GM12878 (cell line): ENCODE measurements at regions not wholly inside any gene's neighbourhood (a gene's known extent, or its start where the extent isn't known, plus 50 kb on each side); places are given as distances from the start of the nearest gene placed in this dataset.

Source experiments
- ATAC-seq: fragments of 200-7000 bp; cut with Tn5 transposase; 3 replicates; pipeline ENCODE4 v1.9.1; 2020; ENCODE audit warnings: mild to moderate bottlenecking, moderate library complexity
- BruUV-seq: library from RNA; stranded (reverse); fragments of 400-500 nt; replicated peaks from 2 replicates; lab custom pipeline; 2021; lab: Mats Ljungman, UMichigan
- CTCF ChIA-PET: fragments of 300-600 bp; sonication (Branson Sonifier 250); formaldehyde crosslinking; extraction: SDS; loops from one replicate; lab custom pipeline; 2021; ENCODE audit warnings: inconsistent platforms; lab: Yijun Ruan, JAX
- POLR2A ChIA-PET: fragments of 350-600 bp; formaldehyde crosslinking; extraction: SDS; loops from one replicate; lab custom pipeline; 2021; ENCODE audit warnings: inconsistent platforms; lab: Charles Lee
- RAD21 ChIA-PET: fragments of 300-600 bp; sonication (Branson Sonifier 250); formaldehyde crosslinking; loops from one replicate; lab custom pipeline; 2023; ENCODE audit warnings: antibody characterized with exemption; ENCODE audit not compliant: unreplicated experiment; lab: Charles Lee
- SMC1A ChIA-PET: fragments of 300-600 bp; sonication (Branson Sonifier 250); formaldehyde crosslinking; loops from one replicate; lab custom pipeline; 2023; ENCODE audit not compliant: unreplicated experiment, uncharacterized antibody; lab: Charles Lee
- DNase-seq: peaks from one replicate; pipeline ENCODE4 v3.0.0-alpha.2; 2011; ENCODE audit warnings: low read depth, low spot score
- FAIRE-seq: peaks from 3 replicates; lab custom pipeline; 2011; peaks lifted over from hg19 to GRCh38; lab: Jason Lieb, UNC
- H2AFZ ChIP-seq: 2 replicates; pipeline ENCODE4 v1.6.0; 2011; ENCODE audit warnings: low read depth, low read length, control low read depth; ENCODE audit not compliant: control insufficient read depth
- H3K27ac ChIP-seq: 2 replicates; pipeline ENCODE4 v1.5.1; 2011; ENCODE audit warnings: control low read depth; ENCODE audit not compliant: control insufficient read depth, insufficient read depth
- H3K27me3 ChIP-seq, 2 experiments: replicated peaks in 1 of 2; 2 replicates each; pipeline versions ENCODE4 v1.6.0 to v1.6.1; 2011; ENCODE audit warnings: low read length in 1 of 2; ENCODE audit not compliant: control insufficient read depth in 2 of 2, insufficient read depth in 2 of 2
- H3K36me3 ChIP-seq, 2 experiments: 2 replicates each; pipeline ENCODE4 v1.5.1; 2011; ENCODE audit warnings: low read length in 1 of 2; ENCODE audit not compliant: control insufficient read depth in 2 of 2, insufficient read depth in 2 of 2
- H3K4me1 ChIP-seq: 2 replicates; pipeline ENCODE4 v1.6.1; 2011; ENCODE audit warnings: mild to moderate bottlenecking, low read length, moderate library complexity, mixed read lengths; ENCODE audit not compliant: control insufficient read depth, insufficient read depth
- H3K4me2 ChIP-seq: 2 replicates; pipeline ENCODE4 v1.6.0; 2011; ENCODE audit warnings: control low read depth; ENCODE audit not compliant: control insufficient read depth, insufficient read depth
- H3K4me3 ChIP-seq: fragments of 200-600 bp; sonication (generic); 2 replicates; pipeline ENCODE4 v1.5.1; 2016
- H3K79me2 ChIP-seq: 2 replicates; pipeline ENCODE4 v1.6.0; 2011; ENCODE audit warnings: low read length; ENCODE audit not compliant: control insufficient read depth, insufficient read depth
- H3K9ac ChIP-seq: 2 replicates; pipeline ENCODE4 v1.8.0; 2011; ENCODE audit warnings: low read length, control low read depth, mixed read lengths; ENCODE audit not compliant: control insufficient read depth, insufficient read depth
- H3K9me3 ChIP-seq: replicated peaks from 3 replicates; pipeline ENCODE4 v1.5.1; 2011; ENCODE audit warnings: mild to moderate bottlenecking, low read length; ENCODE audit not compliant: control insufficient read depth, insufficient read depth
- H4K20me1 ChIP-seq: 2 replicates; pipeline ENCODE4 v1.6.0; 2011; ENCODE audit not compliant: control insufficient read depth, insufficient read depth
- CBX5 ChIP-seq: sonication (generic); IDR thresholded peaks from 2 replicates; pipeline ENCODE4 v1.6.1; 2016; ENCODE audit warnings: low read depth, moderate library complexity, mild to moderate bottlenecking, inconsistent platforms
- CHD1 ChIP-seq: IDR thresholded peaks from 2 replicates; pipeline ENCODE4 v1.6.1; 2012; ENCODE audit warnings: low read depth, low read length, improper control_type of control experiment
- KLF5 ChIP-seq: fragments of 450-650 bp; IDR thresholded peaks from 2 replicates; pipeline ENCODE4 v1.6.1; 2014; ENCODE audit warnings: mild to moderate bottlenecking; ENCODE audit not compliant: partially characterized antibody
- MXI1 ChIP-seq: fragments of 150-350 bp; IDR thresholded peaks from 2 replicates; pipeline ENCODE4 v1.6.1; 2011; ENCODE audit warnings: low read depth, mild to moderate bottlenecking, inconsistent platforms, low read length, improper control_type of control experiment
- NFIC ChIP-seq: IDR thresholded peaks from 2 replicates; pipeline ENCODE4 v1.6.1; 2012; ENCODE audit warnings: low read depth, mild to moderate bottlenecking, inconsistent platforms, low read length, moderate library complexity
- RB1 ChIP-seq: fragments of 450-650 bp; formaldehyde crosslinking; IDR thresholded peaks from 2 replicates; pipeline ENCODE4 v1.6.1; 2017; ENCODE audit warnings: mild to moderate bottlenecking, borderline replicate concordance
- RELA ChIP-seq: fragments of 450-650 bp; IDR thresholded peaks from 2 replicates; pipeline ENCODE4 v1.8.0; 2014; ENCODE audit warnings: borderline replicate concordance; ENCODE audit not compliant: partially characterized antibody
- RUNX3 ChIP-seq: IDR thresholded peaks from 2 replicates; pipeline ENCODE4 v1.6.1; 2012; ENCODE audit warnings: low read length, inconsistent platforms
- SIN3A ChIP-seq: IDR thresholded peaks from 2 replicates; pipeline ENCODE4 v1.6.1; 2012; ENCODE audit warnings: low read depth, low read length, improper control_type of control experiment
- SMAD1 ChIP-seq: fragments of 450-650 bp; IDR thresholded peaks from 2 replicates; pipeline ENCODE4 v1.6.1; 2018; ENCODE audit warnings: mild to moderate bottlenecking, low read depth; ENCODE audit not compliant: partially characterized antibody
- ZBTB40 ChIP-seq: fragments of 450-650 bp; IDR thresholded peaks from 2 replicates; pipeline ENCODE4 v1.6.1; 2016; ENCODE audit warnings: mild to moderate bottlenecking, moderate library complexity, borderline replicate concordance
- ZNF24 ChIP-seq: fragments of 450-650 bp; IDR thresholded peaks from 2 replicates; pipeline ENCODE4 v1.6.1; 2017; ENCODE audit warnings: antibody characterized with exemption, mild to moderate bottlenecking
- ZNF622 ChIP-seq: fragments of 450-650 bp; IDR thresholded peaks from 2 replicates; pipeline ENCODE4 v1.6.1; 2017; ENCODE audit warnings: mild to moderate bottlenecking, inconsistent platforms
- WGBS: methylation state at CpG from one replicate; pipeline ENCODE4 v1.1.6; 2016; ENCODE audit warnings: low lambda C conversion rate; ENCODE audit not compliant: insufficient replicate concordance, insufficient coverage; ENCODE audit errors: missing lambda C conversion rate; 5-methylcytosine and 5-hydroxymethylcytosine counted together
- in situ Hi-C: fragments of 300-500 bp; cut with MboI; formaldehyde crosslinking; loops from 9 replicates; pipeline ENCODE4 v1.14.3; 2018; ENCODE audit warnings: mixed read lengths
- intact Hi-C: fragments of 100-400 bp; cut with micrococcal nuclease; formaldehyde crosslinking; loops from one replicate; pipeline ENCODE4 v1.14.2; 2022; ENCODE audit not compliant: unreplicated experiment
- TF ChIP-seq, protein P1 (sequence below): IDR thresholded peaks from 2 replicates; pipeline ENCODE4 v1.6.1; 2011; ENCODE audit warnings: low read depth, mild to moderate bottlenecking, low read length, moderate library complexity, borderline replicate concordance; ENCODE audit errors: extremely low read depth
- TF ChIP-seq, protein P2 (sequence below): IDR thresholded peaks from 2 replicates; pipeline ENCODE4 v1.6.1; 2012; ENCODE audit warnings: low read depth, low read length, improper control_type of control experiment

DNA sequence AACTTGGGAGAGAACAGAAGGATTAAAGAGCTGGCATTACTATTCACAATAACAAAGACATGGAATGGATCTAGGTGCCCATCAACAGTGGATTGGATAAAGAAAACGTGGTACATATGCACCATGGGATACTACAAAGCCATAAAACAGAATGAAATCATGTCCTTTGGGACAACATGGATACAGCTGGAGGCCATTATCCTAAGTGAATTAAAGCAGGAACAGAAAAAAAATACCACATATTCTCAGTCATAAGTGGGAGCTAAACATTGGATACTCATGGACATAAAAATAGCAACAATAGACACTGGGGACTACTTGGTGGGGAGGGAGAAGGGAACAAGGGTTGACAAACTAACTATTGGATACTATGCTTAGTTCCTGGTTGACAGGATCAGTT, 133.2 kb upstream of the ITGB1 start:
- no peak overlapping the region for H3K9ac ChIP-seq
- H3K27me3 ChIP-seq = no peaks in the 10 kb centered on the region
- WGBS = 0% methylated on average over 1 of the region's 1 CpG
- no TSS peak for BruUV-seq
- no peaks in the 10 kb centered on the region for H4K20me1 ChIP-seq
- H3K79me2 ChIP-seq = no peaks in the 10 kb centered on the region
- H3K27ac ChIP-seq = no peak overlapping the region
- no peak overlapping the region for H2AFZ ChIP-seq
- H3K4me2 ChIP-seq = no peak overlapping the region
- intact Hi-C loops = no loop called here
- ATAC-seq (no peak), FAIRE-seq (no peak), DNase-seq (no peak)
- H3K9me3 ChIP-seq = peaks cover 14% of the 10 kb centered on the region; the same call in 2 of the 3 replicates
- peaks cover 19% of the 10 kb centered on the region for H3K4me1 ChIP-seq
- CTCF ChIA-PET = no interaction called here
- H3K4me3 ChIP-seq = no peak overlapping the region
- SMC1A ChIA-PET = interaction anchor here (1.7 kb wide), 1 partner anchor 63 kb away, joined by 5 read pairs; no protein-coding TSS in a partner anchor
- H3K36me3 ChIP-seq = no peaks in the 10 kb centered on the region
- in situ Hi-C loops = no loop called here
- POLR2A ChIA-PET = no interaction called here
- no peak for TF ChIP-seq RUNX3
- TF ChIP-seq ZNF24 = no peak
- TF ChIP-seq, protein P1, sequence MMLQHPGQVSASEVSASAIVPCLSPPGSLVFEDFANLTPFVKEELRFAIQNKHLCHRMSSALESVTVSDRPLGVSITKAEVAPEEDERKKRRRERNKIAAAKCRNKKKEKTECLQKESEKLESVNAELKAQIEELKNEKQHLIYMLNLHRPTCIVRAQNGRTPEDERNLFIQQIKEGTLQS = no peak
- TF ChIP-seq NFIC = no peak
- TF ChIP-seq MXI1 = no peak
- no peak for TF ChIP-seq KLF5
- TF ChIP-seq CBX5 = no peak
- no peak for TF ChIP-seq RELA
- TF ChIP-seq ZBTB40 = no peak
- no peak for TF ChIP-seq SMAD1
- no peak for TF ChIP-seq SIN3A
- TF ChIP-seq RB1 = no peak
- TF ChIP-seq CHD1 = no peak
- TF ChIP-seq ZNF622 = no peak
- TF ChIP-seq, protein P2, sequence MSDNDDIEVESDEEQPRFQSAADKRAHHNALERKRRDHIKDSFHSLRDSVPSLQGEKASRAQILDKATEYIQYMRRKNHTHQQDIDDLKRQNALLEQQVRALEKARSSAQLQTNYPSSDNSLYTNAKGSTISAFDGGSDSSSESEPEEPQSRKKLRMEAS = no peak
- RAD21 ChIA-PET = no interaction called here
